ENCODE measurements at regions not wholly inside any gene's neighbourhood (a gene's known extent, or its start where the extent isn't known, plus 50 kb on each side); places are given as distances from the start of the nearest gene placed in this dataset.

DNA sequence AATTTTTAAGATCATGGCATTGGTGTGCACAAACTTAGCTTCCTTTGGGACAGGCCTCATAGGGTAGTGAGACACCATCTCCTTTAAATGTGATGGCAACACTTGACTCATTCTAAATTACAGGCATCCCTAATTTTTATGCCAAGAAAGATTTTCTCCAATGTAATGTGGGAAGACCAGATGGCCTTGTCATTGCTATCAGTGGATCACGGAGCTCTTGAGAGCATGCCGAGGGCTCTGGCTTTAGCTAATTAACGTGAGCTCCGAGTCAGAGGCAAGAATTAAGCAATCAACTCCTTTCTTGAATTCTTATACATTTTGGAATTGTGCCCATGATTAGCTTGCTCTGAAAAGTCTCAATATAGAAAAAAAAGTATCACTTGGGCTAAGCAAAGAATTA lies 215.8 kb downstream of the LRRC70 start:
- DNase-seq (ENCODE audit: extremely low read depth in 1 of 4, low spot score in 3 of 4), result no peak
- CTCF ChIA-PET (ENCODE audit: low intra/inter-chr PET ratio), result no interaction called here
- no peak for FAIRE-seq
- H3K79me2 ChIP-seq (ENCODE audit: control insufficient read depth, insufficient read depth, low read length), result no peaks in the 10 kb centered on the region
- no peak overlapping the region for H3K9ac ChIP-seq (ENCODE audit: insufficient read depth in 1 of 2, low read depth in 2 of 2, low read length in 2 of 2)
- H2AFZ ChIP-seq (ENCODE audit: low read depth, low read length), result no peak overlapping the region
- WGBS (ENCODE audit: insufficient coverage, low coverage, missing lambda C conversion rate), result 0% methylated on average over 4 of the region's 4 CpGs
- POLR2A ChIA-PET, result no interaction called here
- no peak for ATAC-seq
- in situ Hi-C loops (cut with MboI), result loop anchor here (25.0 kb wide), 1 partner anchor 607 kb away; no protein-coding TSS in a partner anchor
- no peak for TF ChIP-seq TEAD2 (tag; IDR thresholded peaks at IDR 0.05)
- TF ChIP-seq THRAP3 (IDR thresholded peaks at IDR 0.05; ENCODE audit: borderline replicate concordance), result no peak
- TF ChIP-seq NR2C1 (IDR thresholded peaks at IDR 0.05), result no peak
- TF ChIP-seq NR2C1 (tag; IDR thresholded peaks at IDR 0.05), result no peak
- TF ChIP-seq, protein P1, sequence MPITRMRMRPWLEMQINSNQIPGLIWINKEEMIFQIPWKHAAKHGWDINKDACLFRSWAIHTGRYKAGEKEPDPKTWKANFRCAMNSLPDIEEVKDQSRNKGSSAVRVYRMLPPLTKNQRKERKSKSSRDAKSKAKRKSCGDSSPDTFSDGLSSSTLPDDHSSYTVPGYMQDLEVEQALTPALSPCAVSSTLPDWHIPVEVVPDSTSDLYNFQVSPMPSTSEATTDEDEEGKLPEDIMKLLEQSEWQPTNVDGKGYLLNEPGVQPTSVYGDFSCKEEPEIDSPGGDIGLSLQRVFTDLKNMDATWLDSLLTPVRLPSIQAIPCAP (CRISPR knock-in tag; IDR thresholded peaks at IDR 0.05; ENCODE audit: borderline replicate concordance), result no peak
- TF ChIP-seq, protein P2, sequence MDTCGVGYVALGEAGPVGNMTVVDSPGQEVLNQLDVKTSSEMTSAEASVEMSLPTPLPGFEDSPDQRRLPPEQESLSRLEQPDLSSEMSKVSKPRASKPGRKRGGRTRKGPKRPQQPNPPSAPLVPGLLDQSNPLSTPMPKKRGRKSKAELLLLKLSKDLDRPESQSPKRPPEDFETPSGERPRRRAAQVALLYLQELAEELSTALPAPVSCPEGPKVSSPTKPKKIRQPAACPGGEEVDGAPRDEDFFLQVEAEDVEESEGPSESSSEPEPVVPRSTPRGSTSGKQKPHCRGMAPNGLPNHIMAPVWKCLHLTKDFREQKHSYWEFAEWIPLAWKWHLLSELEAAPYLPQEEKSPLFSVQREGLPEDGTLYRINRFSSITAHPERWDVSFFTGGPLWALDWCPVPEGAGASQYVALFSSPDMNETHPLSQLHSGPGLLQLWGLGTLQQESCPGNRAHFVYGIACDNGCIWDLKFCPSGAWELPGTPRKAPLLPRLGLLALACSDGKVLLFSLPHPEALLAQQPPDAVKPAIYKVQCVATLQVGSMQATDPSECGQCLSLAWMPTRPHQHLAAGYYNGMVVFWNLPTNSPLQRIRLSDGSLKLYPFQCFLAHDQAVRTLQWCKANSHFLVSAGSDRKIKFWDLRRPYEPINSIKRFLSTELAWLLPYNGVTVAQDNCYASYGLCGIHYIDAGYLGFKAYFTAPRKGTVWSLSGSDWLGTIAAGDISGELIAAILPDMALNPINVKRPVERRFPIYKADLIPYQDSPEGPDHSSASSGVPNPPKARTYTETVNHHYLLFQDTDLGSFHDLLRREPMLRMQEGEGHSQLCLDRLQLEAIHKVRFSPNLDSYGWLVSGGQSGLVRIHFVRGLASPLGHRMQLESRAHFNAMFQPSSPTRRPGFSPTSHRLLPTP (IDR thresholded peaks at IDR 0.05; ENCODE audit: borderline replicate concordance, extremely low read depth, insufficient read length), result no peak
- TF ChIP-seq ETV5 (CRISPR knock-in tag; IDR thresholded peaks at IDR 0.05; ENCODE audit: low read depth), result no peak
- no peak for TF ChIP-seq ZBED1 (IDR thresholded peaks at IDR 0.05)
- TF ChIP-seq KDM5B (IDR thresholded peaks at IDR 0.05; ENCODE audit: insufficient replicate concordance, low read depth, low read length), result no peak
- TF ChIP-seq HNRNPUL1 (IDR thresholded peaks at IDR 0.05; ENCODE audit: low read length), result no peak
- TF ChIP-seq GABPA (tag; conservative IDR thresholded peaks at IDR 0.05; ENCODE audit: low read depth), result no peak
- no peak for TF ChIP-seq RFX7 (CRISPR knock-in tag; IDR thresholded peaks at IDR 0.05)
- TF ChIP-seq, protein P3, sequence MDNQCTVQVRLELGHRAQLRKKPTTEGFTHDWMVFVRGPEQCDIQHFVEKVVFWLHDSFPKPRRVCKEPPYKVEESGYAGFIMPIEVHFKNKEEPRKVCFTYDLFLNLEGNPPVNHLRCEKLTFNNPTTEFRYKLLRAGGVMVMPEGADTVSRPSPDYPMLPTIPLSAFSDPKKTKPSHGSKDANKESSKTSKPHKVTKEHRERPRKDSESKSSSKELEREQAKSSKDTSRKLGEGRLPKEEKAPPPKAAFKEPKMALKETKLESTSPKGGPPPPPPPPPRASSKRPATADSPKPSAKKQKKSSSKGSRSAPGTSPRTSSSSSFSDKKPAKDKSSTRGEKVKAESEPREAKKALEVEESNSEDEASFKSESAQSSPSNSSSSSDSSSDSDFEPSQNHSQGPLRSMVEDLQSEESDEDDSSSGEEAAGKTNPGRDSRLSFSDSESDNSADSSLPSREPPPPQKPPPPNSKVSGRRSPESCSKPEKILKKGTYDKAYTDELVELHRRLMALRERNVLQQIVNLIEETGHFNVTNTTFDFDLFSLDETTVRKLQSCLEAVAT (IDR thresholded peaks at IDR 0.05), result no peak
- TF ChIP-seq ZBTB1 (CRISPR knock-in tag; IDR thresholded peaks at IDR 0.05; ENCODE audit: borderline replicate concordance, low read depth), result no peak
- no peak for TF ChIP-seq HMG20B (CRISPR knock-in tag; IDR thresholded peaks at IDR 0.05)
- TF ChIP-seq ARNT (IDR thresholded peaks at IDR 0.05), result no peak
- TF ChIP-seq HCFC1 (IDR thresholded peaks at IDR 0.05; ENCODE audit: low read depth, low read length), result no peak
- H3K9me3 ChIP-seq (replicated peaks; ENCODE audit: control insufficient read depth, insufficient read depth, low read depth, low read length), result no peaks in the 10 kb centered on the region
- H3K4me1 ChIP-seq (replicated peaks in 1 of 2; ENCODE audit: control insufficient read depth in 2 of 2, insufficient read depth in 2 of 2, low read length in 2 of 2), result no peaks in the 10 kb centered on the region
- H4K20me1 ChIP-seq (replicated peaks; ENCODE audit: control insufficient read depth, insufficient read depth, low read length), result no peaks in the 10 kb centered on the region; the same call in 1 of the 2 replicates
- H3K27me3 ChIP-seq (ENCODE audit: control insufficient read depth in 2 of 2, insufficient read depth in 2 of 2, low read length in 2 of 2), result no peaks in the 10 kb centered on the region
- no TSS peak for BruUV-seq (replicated peaks)
- no peaks in the 10 kb centered on the region for H3K36me3 ChIP-seq (ENCODE audit: control insufficient read depth, insufficient read depth, low read length)
- H3K4me2 ChIP-seq (ENCODE audit: insufficient read depth, low read length), result no peak overlapping the region
- no peak overlapping the region for H3K27ac ChIP-seq (ENCODE audit: extremely low read depth, low read depth, low read length)
- no peak overlapping the region for H3K4me3 ChIP-seq
- intact Hi-C loops (cut with micrococcal nuclease), result no loop called here
- H3K9me1 ChIP-seq (ENCODE audit: control insufficient read depth, insufficient read depth, low read length), result no peaks in the 10 kb centered on the region

All from K562 (cell line).